ENCODE measurements at regions not wholly inside any gene's neighbourhood (a gene's known extent, or its start where the extent isn't known, plus 50 kb on each side); places are given as distances from the start of the nearest gene placed in this dataset.

DNA sequence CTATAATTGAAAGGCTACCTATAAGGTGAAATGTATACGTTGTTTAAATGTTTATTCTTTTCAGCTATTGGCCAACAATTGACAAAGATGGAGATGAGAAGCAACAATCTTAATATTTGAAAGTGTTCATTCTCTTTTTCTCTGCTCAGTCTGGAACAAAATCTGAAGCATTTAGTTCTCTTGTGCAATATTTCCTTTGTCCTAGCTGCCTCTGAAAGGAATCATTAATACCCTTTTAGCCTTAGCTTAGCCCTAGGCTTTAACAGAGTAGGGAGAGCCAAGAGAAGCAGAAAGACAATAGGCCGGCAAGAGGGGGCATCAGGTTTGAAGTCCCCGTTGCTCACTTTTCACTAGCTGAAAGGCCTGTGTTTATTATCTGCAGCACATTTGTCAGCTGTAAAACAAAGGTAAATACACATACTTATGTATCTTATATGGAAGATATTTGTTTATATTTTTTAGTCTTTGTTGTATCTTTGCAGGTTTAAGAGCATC is 422.5 kb upstream of the SEMA6D start:
- Histone ChIP-seq H3K9me3 (ENCODE audit: control insufficient read depth in 1 of 2, insufficient read depth in 1 of 2, low read length in 2 of 2) (peaks cover 0 to under 1% of the 10 kb centered on the region in 2 experiments), H3K27me3 (ENCODE audit: control insufficient read depth in 1 of 2, insufficient read depth in 2 of 2, low read length in 2 of 2) (no peaks in the 10 kb centered on the region), H3K4me3 (ENCODE audit: low read length) (no peak overlapping the region), H3K27ac (ENCODE audit: low read depth in 1 of 2, low read length in 2 of 2) (no peak overlapping the region), H3K4me1 (ENCODE audit: insufficient read depth, low read length) (no peaks in the 10 kb centered on the region), H3K36me3 (ENCODE audit: insufficient read depth, low read length) (no peaks in the 10 kb centered on the region)
- Mint-ChIP-seq H3K9me3 (peaks cover 2% of the 10 kb centered on the region), H3K27ac (no peak overlapping the region), H3K4me1 (ENCODE audit: low read depth) (no peaks in the 10 kb centered on the region), H3K4me3 (no peak overlapping the region), H3K36me3 (ENCODE audit: low read depth) (no peaks in the 10 kb centered on the region), H3K27me3 (no peaks in the 10 kb centered on the region)
- no peak for DNase-seq
- no peak for ATAC-seq (ENCODE audit: poor library complexity)
- intact Hi-C loops (cut with DNase I, micrococcal nuclease) = no loop called here
- TF ChIP-seq, protein P1, sequence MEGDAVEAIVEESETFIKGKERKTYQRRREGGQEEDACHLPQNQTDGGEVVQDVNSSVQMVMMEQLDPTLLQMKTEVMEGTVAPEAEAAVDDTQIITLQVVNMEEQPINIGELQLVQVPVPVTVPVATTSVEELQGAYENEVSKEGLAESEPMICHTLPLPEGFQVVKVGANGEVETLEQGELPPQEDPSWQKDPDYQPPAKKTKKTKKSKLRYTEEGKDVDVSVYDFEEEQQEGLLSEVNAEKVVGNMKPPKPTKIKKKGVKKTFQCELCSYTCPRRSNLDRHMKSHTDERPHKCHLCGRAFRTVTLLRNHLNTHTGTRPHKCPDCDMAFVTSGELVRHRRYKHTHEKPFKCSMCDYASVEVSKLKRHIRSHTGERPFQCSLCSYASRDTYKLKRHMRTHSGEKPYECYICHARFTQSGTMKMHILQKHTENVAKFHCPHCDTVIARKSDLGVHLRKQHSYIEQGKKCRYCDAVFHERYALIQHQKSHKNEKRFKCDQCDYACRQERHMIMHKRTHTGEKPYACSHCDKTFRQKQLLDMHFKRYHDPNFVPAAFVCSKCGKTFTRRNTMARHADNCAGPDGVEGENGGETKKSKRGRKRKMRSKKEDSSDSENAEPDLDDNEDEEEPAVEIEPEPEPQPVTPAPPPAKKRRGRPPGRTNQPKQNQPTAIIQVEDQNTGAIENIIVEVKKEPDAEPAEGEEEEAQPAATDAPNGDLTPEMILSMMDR (IDR thresholded peaks at IDR 0.05) = no peak
- ChIA-PET POLR2A (interaction anchor here (0.9 kb wide), 1 partner anchor 12 kb away, joined by 3 read pairs; no protein-coding TSS in a partner anchor), CTCF (no interaction called here)

GRCh38 chr15:47296881-47297280 is 420.4 kb upstream of the SEMA6D start:
- Histone ChIP-seq H3K4me1 (ENCODE audit: insufficient read depth, low read length) (no peaks in the 10 kb centered on the region), H3K36me3 (ENCODE audit: insufficient read depth, low read length) (no peaks in the 10 kb centered on the region), H3K27me3 (ENCODE audit: control insufficient read depth in 1 of 2, insufficient read depth in 2 of 2, low read length in 2 of 2) (no peaks in the 10 kb centered on the region), H3K27ac (ENCODE audit: low read depth in 1 of 2, low read length in 2 of 2) (no peak overlapping the region), H3K9me3 (ENCODE audit: control insufficient read depth in 1 of 2, insufficient read depth in 1 of 2, low read length in 2 of 2) (peaks cover 0 to 7% of the 10 kb centered on the region in 2 experiments), H3K4me3 (ENCODE audit: low read length) (no peak overlapping the region)
- no peak overlapping the region for H3K4me3 Mint-ChIP-seq
- ChIA-PET CTCF (no interaction called here), POLR2A (no interaction called here)
- DNase-seq (no peak), ATAC-seq (ENCODE audit: poor library complexity) (no peak)
- TF ChIP-seq, protein P1 (IDR thresholded peaks at IDR 0.05) = no peak
- no peaks in the 10 kb centered on the region for H3K27me3 Mint-ChIP-seq
- intact Hi-C loops (cut with DNase I, micrococcal nuclease) = no loop called here
- no peaks in the 10 kb centered on the region for H3K4me1 Mint-ChIP-seq (ENCODE audit: low read depth)
- no peaks in the 10 kb centered on the region for H3K36me3 Mint-ChIP-seq (ENCODE audit: low read depth)
- peaks cover 2% of the 10 kb centered on the region for H3K9me3 Mint-ChIP-seq
- no peak overlapping the region for H3K27ac Mint-ChIP-seq

GRCh38 chr15:47299846-47300434 is 417.4 kb upstream of the SEMA6D start:
- Histone ChIP-seq H3K27me3 (ENCODE audit: control insufficient read depth in 1 of 2, insufficient read depth in 2 of 2, low read length in 2 of 2) (no peaks in the 10 kb centered on the region), H3K4me1 (ENCODE audit: insufficient read depth, low read length) (no peaks in the 10 kb centered on the region), H3K36me3 (ENCODE audit: insufficient read depth, low read length) (no peaks in the 10 kb centered on the region), H3K4me3 (ENCODE audit: low read length) (no peak overlapping the region), H3K9me3 (ENCODE audit: control insufficient read depth in 1 of 2, insufficient read depth in 1 of 2, low read length in 2 of 2) (peaks cover 0 to 7% of the 10 kb centered on the region in 2 experiments), H3K27ac (ENCODE audit: low read depth in 1 of 2, low read length in 2 of 2) (no peak overlapping the region)
- ChIA-PET POLR2A (no interaction called here), CTCF (no interaction called here)
- intact Hi-C loops (cut with DNase I, micrococcal nuclease) = no loop called here
- no peaks in the 10 kb centered on the region for H3K4me1 Mint-ChIP-seq (ENCODE audit: low read depth)
- peaks cover 2% of the 10 kb centered on the region for H3K9me3 Mint-ChIP-seq
- TF ChIP-seq, protein P1 (IDR thresholded peaks at IDR 0.05) = no peak
- no peak overlapping the region for H3K4me3 Mint-ChIP-seq
- H3K27me3 Mint-ChIP-seq = no peaks in the 10 kb centered on the region
- no peak for ATAC-seq (ENCODE audit: poor library complexity)
- no peak overlapping the region for H3K27ac Mint-ChIP-seq
- H3K36me3 Mint-ChIP-seq (ENCODE audit: low read depth) = no peaks in the 10 kb centered on the region
- DNase-seq = no peak

Measured in CD4-positive, alpha-beta T cell (primary cell).